OCI-LY3 (cell line): ENCODE measurements at regions not wholly inside any gene's neighbourhood (a gene's known extent, or its start where the extent isn't known, plus 50 kb on each side); places are given as distances from the start of the nearest gene placed in this dataset.

Source experiments
- H2AFZ ChIP-seq: fragments of 200-600, 300-600 bp; shearing (Covaris generic); 2 replicates; pipeline ENCODE4 v1.6.0; 2014; ENCODE audit warnings: antibody characterized with exemption, low read depth, low read length
- H3K27ac ChIP-seq: fragments of 200-600, 300-600 bp; sonication (generic); 2 replicates; pipeline ENCODE4 v1.5.1; 2014; ENCODE audit warnings: mild to moderate bottlenecking, low read length, moderate library complexity, mixed read lengths
- H3K27me3 ChIP-seq: fragments of 200-600, 300-600 bp; sonication (generic); 2 replicates; pipeline ENCODE4 v1.6.1; 2014; ENCODE audit warnings: low read depth, low read length, mixed read lengths
- H3K36me3 ChIP-seq: fragments of 200-600, 300-600 bp; sonication (generic); replicated peaks from 2 replicates; pipeline ENCODE3; 2014; ENCODE audit warnings: low read depth, low read length, mixed read lengths
- H3K4me1 ChIP-seq: fragments of 300-600, 200-600 bp; sonication (generic); 2 replicates; pipeline ENCODE4 v1.6.1; 2014; ENCODE audit warnings: low read length, mixed read lengths
- H3K4me2 ChIP-seq: fragments of 200-600, 300-600 bp; sonication (generic); 2 replicates; pipeline ENCODE4 v1.6.1; 2014; ENCODE audit warnings: low read length, mixed read lengths
- H3K4me3 ChIP-seq: fragments of 300-600, 200-600 bp; sonication (generic); 2 replicates; pipeline ENCODE4 v1.5.1; 2014; ENCODE audit warnings: antibody characterized with exemption, mild to moderate bottlenecking, low read length, moderate library complexity
- H3K79me2 ChIP-seq: fragments of 300-600, 200-600 bp; shearing (Covaris generic); 2 replicates; pipeline ENCODE4 v1.6.1; 2014; ENCODE audit warnings: mild to moderate bottlenecking, low read length, mixed read lengths
- H3K9ac ChIP-seq: fragments of 300-600, 200-600 bp; shearing (Covaris generic); 2 replicates; pipeline ENCODE4 v1.6.0; 2014; ENCODE audit warnings: mild to moderate bottlenecking, low read length, moderate library complexity
- H3K9me3 ChIP-seq: fragments of 200-600, 300-600 bp; shearing (Covaris generic); 2 replicates; pipeline ENCODE4 v1.6.1; 2014; ENCODE audit warnings: low read length, mixed read lengths; ENCODE audit not compliant: insufficient read depth
- H4K20me1 ChIP-seq: fragments of 200-600, 300-600 bp; sonication (generic); 2 replicates; pipeline ENCODE4 v1.6.1; 2016; ENCODE audit warnings: low read length, mixed read lengths; ENCODE audit not compliant: insufficient read depth
- EZH2phosphoT487 ChIP-seq: fragments of 200-600 bp; shearing (Covaris generic); IDR thresholded peaks from 2 replicates; pipeline ENCODE4 v1.6.1; 2018; ENCODE audit warnings: antibody characterized with exemption, mixed run types, low read depth
- TF ChIP-seq, protein P1 (sequence below): fragments of 200-600, 300-600 bp; sonication (generic); IDR thresholded peaks from 2 replicates; pipeline ENCODE4 v1.5.1; 2014; ENCODE audit warnings: antibody characterized with exemption, low read length, low read depth

DNA sequence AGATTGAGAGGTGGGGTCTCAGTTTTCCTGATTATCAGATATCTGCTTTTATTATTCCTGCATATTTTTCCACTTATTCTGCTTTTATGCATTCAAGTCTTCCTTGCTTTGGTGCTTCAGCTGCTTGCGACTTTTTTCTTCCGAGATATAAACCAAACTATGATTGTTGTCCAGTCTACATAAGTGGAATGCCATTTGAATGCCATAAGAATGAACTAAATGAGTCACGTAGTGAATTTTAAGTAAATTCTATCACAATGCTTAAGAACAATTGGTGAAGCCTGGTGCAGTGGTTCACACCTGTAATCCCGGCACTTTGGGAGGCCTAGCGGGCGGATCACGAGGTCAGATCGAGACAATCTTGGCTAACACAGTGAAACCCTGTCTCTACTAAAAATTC is 189.1 kb downstream of the PCDH18 start:
- Histone ChIP-seq H3K4me1 (peaks cover 10% of the 10 kb centered on the region), H4K20me1 (no peaks in the 10 kb centered on the region), H3K9me3 (no peaks in the 10 kb centered on the region), H3K79me2 (no peaks in the 10 kb centered on the region), H3K27ac (no peak overlapping the region), H2AFZ (no peak overlapping the region), H3K4me3 (no peak overlapping the region), H3K36me3 (no peaks in the 10 kb centered on the region), H3K9ac (no peak overlapping the region), H3K27me3 (no peaks in the 10 kb centered on the region), H3K4me2 (no peak overlapping the region)
- TF ChIP-seq EZH2phosphoT487 = no peak
- TF ChIP-seq, protein P1, sequence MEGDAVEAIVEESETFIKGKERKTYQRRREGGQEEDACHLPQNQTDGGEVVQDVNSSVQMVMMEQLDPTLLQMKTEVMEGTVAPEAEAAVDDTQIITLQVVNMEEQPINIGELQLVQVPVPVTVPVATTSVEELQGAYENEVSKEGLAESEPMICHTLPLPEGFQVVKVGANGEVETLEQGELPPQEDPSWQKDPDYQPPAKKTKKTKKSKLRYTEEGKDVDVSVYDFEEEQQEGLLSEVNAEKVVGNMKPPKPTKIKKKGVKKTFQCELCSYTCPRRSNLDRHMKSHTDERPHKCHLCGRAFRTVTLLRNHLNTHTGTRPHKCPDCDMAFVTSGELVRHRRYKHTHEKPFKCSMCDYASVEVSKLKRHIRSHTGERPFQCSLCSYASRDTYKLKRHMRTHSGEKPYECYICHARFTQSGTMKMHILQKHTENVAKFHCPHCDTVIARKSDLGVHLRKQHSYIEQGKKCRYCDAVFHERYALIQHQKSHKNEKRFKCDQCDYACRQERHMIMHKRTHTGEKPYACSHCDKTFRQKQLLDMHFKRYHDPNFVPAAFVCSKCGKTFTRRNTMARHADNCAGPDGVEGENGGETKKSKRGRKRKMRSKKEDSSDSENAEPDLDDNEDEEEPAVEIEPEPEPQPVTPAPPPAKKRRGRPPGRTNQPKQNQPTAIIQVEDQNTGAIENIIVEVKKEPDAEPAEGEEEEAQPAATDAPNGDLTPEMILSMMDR = no peak

DNA sequence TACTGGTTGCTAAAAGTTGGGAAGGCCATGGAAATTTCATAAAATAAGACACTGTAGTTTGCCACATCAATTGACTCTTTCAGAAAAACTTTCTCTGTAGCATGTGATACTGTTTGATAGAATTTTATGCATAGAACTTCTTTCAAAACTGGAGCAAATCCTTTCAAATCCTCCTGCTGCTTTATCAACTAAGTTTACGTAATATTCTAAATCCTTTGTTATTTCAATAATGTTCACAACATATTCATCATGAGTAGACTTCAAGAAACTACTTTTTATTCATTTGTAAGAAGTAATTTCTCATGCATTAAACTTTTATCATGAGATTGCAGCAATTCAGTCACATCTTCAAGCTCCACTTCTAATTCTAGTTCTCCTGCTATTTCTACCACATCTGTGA is 199.3 kb downstream of the PCDH18 start:
- Histone ChIP-seq H2AFZ (no peak overlapping the region), H3K79me2 (no peaks in the 10 kb centered on the region), H3K27me3 (no peaks in the 10 kb centered on the region), H3K4me2 (no peak overlapping the region), H4K20me1 (no peaks in the 10 kb centered on the region), H3K27ac (no peak overlapping the region), H3K9ac (no peak overlapping the region), H3K9me3 (no peaks in the 10 kb centered on the region), H3K4me3 (no peak overlapping the region), H3K4me1 (no peaks in the 10 kb centered on the region), H3K36me3 (no peaks in the 10 kb centered on the region)
- TF ChIP-seq, protein P1 = no peak
- no peak for TF ChIP-seq EZH2phosphoT487

DNA sequence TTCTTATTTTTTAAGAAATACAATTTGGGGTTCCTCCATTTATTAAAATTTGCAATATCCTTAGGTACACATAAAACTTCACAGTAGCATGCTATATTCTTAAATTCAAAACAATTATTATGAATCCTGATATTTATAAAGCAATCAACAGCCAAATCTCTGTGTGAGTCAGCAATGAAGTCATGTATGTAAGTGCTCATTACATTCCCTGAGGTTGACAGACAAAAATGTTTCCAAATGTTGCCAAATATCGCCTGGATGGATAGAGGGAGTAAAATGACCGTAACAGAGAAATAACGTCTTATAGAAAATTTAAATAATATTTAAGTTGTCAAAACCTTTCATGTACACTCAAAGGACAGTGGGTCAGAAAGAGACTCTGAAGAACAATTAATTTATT is 220.0 kb downstream of the PCDH18 start:
- no peaks in the 10 kb centered on the region for H3K9me3 ChIP-seq
- TF ChIP-seq EZH2phosphoT487 = no peak
- TF ChIP-seq, protein P1 = no peak
- no peak overlapping the region for H3K27ac ChIP-seq

DNA sequence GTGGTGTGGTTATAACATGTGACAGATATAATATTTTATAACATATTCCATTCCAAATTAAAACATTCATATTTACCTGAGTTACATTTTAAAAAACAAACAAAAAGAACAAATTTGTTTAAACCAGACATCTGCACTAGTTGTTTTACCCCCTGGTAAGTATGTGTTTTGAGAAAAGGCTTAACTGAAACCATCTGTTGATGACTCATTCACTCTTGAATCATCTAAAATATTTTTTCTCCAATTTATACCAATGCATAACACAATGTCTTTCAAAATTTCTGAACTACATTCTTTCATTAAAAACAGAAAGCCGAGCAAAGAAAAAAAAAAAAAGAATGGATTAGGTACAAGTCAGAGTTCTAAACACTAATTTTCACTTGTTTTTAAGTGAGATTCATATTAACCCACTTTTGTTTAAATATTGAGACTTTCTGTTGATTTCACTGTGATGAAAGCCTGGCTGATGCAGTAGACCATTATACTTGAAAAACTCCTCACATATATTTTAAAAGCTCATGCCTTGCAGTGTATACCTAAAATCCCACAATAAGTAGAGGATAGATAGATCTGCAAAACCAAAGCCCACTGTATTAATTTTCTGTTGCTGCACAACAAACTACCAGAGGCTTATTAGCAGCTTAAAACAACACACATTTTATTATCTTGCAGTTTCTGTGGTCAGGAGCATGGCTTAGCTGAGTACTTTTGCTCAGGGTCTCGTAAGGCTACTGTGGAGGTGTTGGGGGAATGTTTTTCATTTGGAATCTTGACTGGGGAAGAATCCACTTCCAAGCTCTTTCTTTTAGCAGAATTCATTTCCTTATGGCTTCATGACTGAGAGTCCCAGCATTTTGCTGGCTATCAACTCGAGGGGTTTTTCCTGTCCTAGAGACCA is 221.5 kb downstream of the PCDH18 start:
- TF ChIP-seq EZH2phosphoT487 = no peak
- TF ChIP-seq, protein P1 = no peak
- Histone ChIP-seq H3K9ac (no peak overlapping the region), H3K4me1 (no peaks in the 10 kb centered on the region), H3K36me3 (no peaks in the 10 kb centered on the region), H3K9me3 (no peaks in the 10 kb centered on the region), H3K27ac (no peak overlapping the region), H3K4me2 (no peak overlapping the region), H3K79me2 (no peaks in the 10 kb centered on the region), H3K27me3 (no peaks in the 10 kb centered on the region), H4K20me1 (no peaks in the 10 kb centered on the region), H3K4me3 (no peak overlapping the region), H2AFZ (no peak overlapping the region)

More for the DNA sequence above, 220.0 kb downstream of the PCDH18 start:
- Histone ChIP-seq H3K79me2 (no peaks in the 10 kb centered on the region), H2AFZ (no peak overlapping the region), H3K4me3 (no peak overlapping the region), H3K27me3 (no peaks in the 10 kb centered on the region), H3K4me1 (no peaks in the 10 kb centered on the region), H3K4me2 (no peak overlapping the region), H3K9ac (no peak overlapping the region), H4K20me1 (no peaks in the 10 kb centered on the region), H3K36me3 (no peaks in the 10 kb centered on the region)
